ENCODE measurements at regions not wholly inside any gene's neighbourhood (a gene's known extent, or its start where the extent isn't known, plus 50 kb on each side); places are given as distances from the start of the nearest gene placed in this dataset.

- TF ChIP-seq CTCF (conservative IDR thresholded peaks at IDR 0.05; ENCODE audit: low read length) (no peak), EZH2phosphoT487 (IDR thresholded peaks at IDR 0.05; ENCODE audit: borderline replicate concordance, low read depth, low read length) (no peak)
These were observed 756.6 kb upstream of the API5 start for GRCh38 chr11:42555190-42555589.

Data from OCI-LY7 (cell line).